ENCODE measurements at regions not wholly inside any gene's neighbourhood (a gene's known extent, or its start where the extent isn't known, plus 50 kb on each side); places are given as distances from the start of the nearest gene placed in this dataset.
A peak's percentile ranks its signal among the peaks of the same experiment; 100 is the strongest.

DNA sequence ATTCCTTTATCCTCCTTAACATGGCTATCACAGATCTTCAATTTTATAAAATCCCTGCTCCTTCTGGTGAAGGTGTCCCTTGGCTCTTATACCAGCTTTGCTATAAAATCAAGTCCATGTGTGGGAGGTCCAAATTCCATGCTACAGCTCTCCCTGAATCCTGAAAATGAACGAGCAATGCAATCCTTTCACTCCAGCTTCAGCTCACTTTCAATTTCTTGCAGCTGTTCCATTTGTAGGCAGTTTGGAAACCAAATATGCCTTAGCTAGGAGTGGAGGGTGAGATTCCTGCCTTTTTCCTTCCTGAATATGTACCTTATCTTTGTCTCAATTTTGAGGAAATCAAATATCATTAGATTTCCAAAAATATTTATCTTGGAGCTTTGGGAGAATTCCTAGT lies 402.6 kb downstream of the TTLL7 start:
- no peak for TF ChIP-seq CTCF (IDR thresholded peaks at IDR 0.05)
- Histone ChIP-seq H3K27ac (no peak overlapping the region), H3K4me1 (no peaks in the 10 kb centered on the region), H3K36me3 (no peaks in the 10 kb centered on the region), H3K27me3 (no peaks in the 10 kb centered on the region), H3K9me3 (peaks cover 0 to 24% (median 0%) of the 10 kb centered on the region in 11 donors), H3K4me3 (no peak overlapping the region)
- WGBS, 2 donors: 50 to 64% methylated on average over 1 of the region's 1 CpG
- ATAC-seq (no peak), DNase-seq (no peak)
- intact Hi-C loops (cut with DNase I): no loop called here

DNA sequence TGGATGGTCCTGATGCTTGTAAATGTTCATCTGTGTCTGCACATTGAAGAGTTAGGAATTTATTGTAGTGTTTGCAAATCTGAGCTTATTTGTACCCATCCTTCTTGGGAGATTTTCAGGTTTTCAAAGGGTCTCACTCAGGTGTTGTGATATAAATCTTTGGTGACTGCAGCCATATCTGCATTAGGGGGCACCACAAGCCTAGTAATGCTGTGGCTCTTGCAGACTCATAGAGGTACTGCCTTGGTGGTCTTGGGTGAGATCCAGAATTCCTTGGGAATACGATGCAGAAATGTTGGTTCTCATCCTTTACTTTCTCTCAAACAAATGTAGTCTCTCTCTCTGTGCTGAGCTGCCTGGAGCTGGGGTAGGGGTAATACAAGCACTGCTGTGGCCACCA lies 405.9 kb downstream of the TTLL7 start:
- H3K36me3 ChIP-seq: no peaks in the 10 kb centered on the region
- no peak overlapping the region for H3K27ac ChIP-seq
- 96 to 97% methylated on average over 1 of the region's 1 CpG for WGBS, 2 donors
- H3K27me3 ChIP-seq: no peaks in the 10 kb centered on the region
- DNase-seq (no peak), ATAC-seq (no peak)
- peaks cover 0 to 10% (median 0%) of the 10 kb centered on the region in 11 donors for H3K9me3 ChIP-seq
- H3K4me3 ChIP-seq: no peak overlapping the region
- H3K4me1 ChIP-seq: no peaks in the 10 kb centered on the region
- TF ChIP-seq CTCF (IDR thresholded peaks at IDR 0.05): no peak
- intact Hi-C loops (cut with DNase I): no loop called here

DNA sequence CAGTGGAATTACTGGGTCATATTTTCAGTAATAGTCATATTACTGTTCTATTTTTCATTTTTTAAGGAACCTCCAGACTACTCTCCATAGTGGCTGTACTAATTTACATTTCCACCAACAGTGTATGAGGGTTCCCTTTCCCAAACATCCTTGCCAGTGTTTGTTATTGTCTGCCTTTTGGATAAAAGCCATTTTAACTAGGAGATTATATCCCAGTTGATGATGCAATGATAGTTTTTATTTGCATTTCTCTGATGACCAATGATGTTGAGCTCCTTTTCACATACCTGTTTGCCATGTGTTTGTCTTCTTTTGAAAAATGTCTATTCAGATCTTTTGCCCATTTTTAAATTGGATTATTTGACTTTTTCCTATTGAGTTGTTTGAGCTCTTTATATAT lies 410.8 kb downstream of the TTLL7 start:
- Histone ChIP-seq H3K27me3 (no peaks in the 10 kb centered on the region), H3K4me1 (no peaks in the 10 kb centered on the region), H3K27ac (no peak overlapping the region), H3K9me3 (peaks cover 0 to 15% (median 0%) of the 10 kb centered on the region in 11 donors), H3K4me3 (no peak overlapping the region), H3K36me3 (no peaks in the 10 kb centered on the region)
- intact Hi-C loops (cut with DNase I): no loop called here
- DNase-seq: no peak
- TF ChIP-seq CTCF (IDR thresholded peaks at IDR 0.05): no peak
- no peak for ATAC-seq

GRCh38 chr1:83583351-83584014 lies 415.4 kb downstream of the TTLL7 start:
- Histone ChIP-seq H3K4me1 (no peaks in the 10 kb centered on the region), H3K27me3 (no peaks in the 10 kb centered on the region), H3K36me3 (no peaks in the 10 kb centered on the region), H3K4me3 (no peak overlapping the region), H3K27ac (no peak overlapping the region), H3K9me3 (peaks cover 0 to 39% (median 0%) of the 10 kb centered on the region in 11 donors)
- peak in 6 of 9 donors; percentile 17 to 52 (median 26) for TF ChIP-seq CTCF (IDR thresholded peaks at IDR 0.05)
- no peak for ATAC-seq
- DNase-seq: no peak
- WGBS, 2 donors: 90 to 91% methylated on average over 4 of the region's 4 CpGs
- intact Hi-C loops (cut with DNase I): no loop called here
